Smooth muscle cell (in vitro differentiated cells): ENCODE measurements at regions not wholly inside any gene's neighbourhood (a gene's known extent, or its start where the extent isn't known, plus 50 kb on each side); places are given as distances from the start of the nearest gene placed in this dataset.

Source experiments
- DNase-seq: peaks from one replicate; lab custom pipeline; 2025; ENCODE audit not compliant: unreplicated experiment; lab: John Stamatoyannopoulos, UW
- H2AFZ ChIP-seq: fragments of 200-600 bp; sonication (generic); 2 replicates; pipeline ENCODE4 v1.6.0; 2016; ENCODE audit warnings: antibody characterized with exemption, low read depth, mild to moderate bottlenecking
- H3F3A ChIP-seq: fragments of 200-600 bp; sonication (generic); 2 replicates; pipeline ENCODE4 v1.6.0; 2017; ENCODE audit warnings: antibody characterized with exemption, low read depth
- H3K27ac ChIP-seq: fragments of 200-600 bp; sonication (generic); 2 replicates; pipeline ENCODE4 v1.5.1; 2016; ENCODE audit warnings: low read depth, mild to moderate bottlenecking
- H3K27me3 ChIP-seq: fragments of 200-600 bp; sonication (generic); 2 replicates; pipeline ENCODE4 v1.6.1; 2016; ENCODE audit warnings: low read depth, mild to moderate bottlenecking
- H3K36me3 ChIP-seq: fragments of 200-600 bp; sonication (generic); 2 replicates; pipeline ENCODE4 v1.5.1; 2016; ENCODE audit warnings: low read depth
- H3K4me1 ChIP-seq: fragments of 200-600 bp; sonication (generic); 2 replicates; pipeline ENCODE4 v1.5.1; 2016; ENCODE audit warnings: low read depth
- H3K4me2 ChIP-seq: fragments of 200-600 bp; sonication (generic); 2 replicates; pipeline ENCODE4 v1.6.0; 2016; ENCODE audit warnings: mild to moderate bottlenecking
- H3K4me3 ChIP-seq: fragments of 200-600 bp; sonication (generic); 2 replicates; pipeline ENCODE4 v1.5.1; 2016; ENCODE audit warnings: mild to moderate bottlenecking
- H3K79me2 ChIP-seq: fragments of 200-600 bp; sonication (generic); 2 replicates; pipeline ENCODE4 v1.6.0; 2016; ENCODE audit warnings: low read depth, mild to moderate bottlenecking
- H3K9ac ChIP-seq: fragments of 200-600 bp; sonication (generic); 2 replicates; pipeline ENCODE4 v1.6.0; 2016; ENCODE audit warnings: low read depth
- H3K9me3 ChIP-seq: fragments of 200-600 bp; sonication (generic); replicated peaks from 2 replicates; pipeline ENCODE4 v1.5.1; 2016; ENCODE audit warnings: low read depth
- H4K20me1 ChIP-seq: fragments of 200-600 bp; sonication (generic); 2 replicates; pipeline ENCODE4 v1.6.0; 2016; ENCODE audit warnings: low read depth
- CTCF ChIP-seq: fragments of 200-600 bp; sonication (generic); IDR thresholded peaks from 2 replicates; pipeline ENCODE4 v1.5.1; 2017; ENCODE audit warnings: borderline replicate concordance, mild to moderate bottlenecking, antibody characterized with exemption; ENCODE audit not compliant: insufficient read depth, poor library complexity, severe bottlenecking
- WGBS: methylation state at CpG from one replicate; pipeline ENCODE4 v1.1.7; 2016; ENCODE audit warnings: low lambda C conversion rate; 5-methylcytosine and 5-hydroxymethylcytosine counted together

- Histone ChIP-seq H4K20me1 (no peaks in the 10 kb centered on the region), H3K4me2 (no peak overlapping the region), H3K36me3 (no peaks in the 10 kb centered on the region), H3K27ac (no peak overlapping the region), H3K4me3 (no peak overlapping the region), H3K9ac (no peak overlapping the region), H3K4me1 (no peaks in the 10 kb centered on the region), H3K79me2 (no peaks in the 10 kb centered on the region), H3K27me3 (no peaks in the 10 kb centered on the region), H2AFZ (no peak overlapping the region), H3F3A (no peaks in the 10 kb centered on the region), H3K9me3 (no peaks in the 10 kb centered on the region)
- TF ChIP-seq CTCF, result no peak
- no peak for DNase-seq
Observed at GRCh38 chr2:153739394-153739793, 132.3 kb upstream of the GALNT13 start.

- 82% methylated on average over 1 of the region's 1 CpG for WGBS
- Histone ChIP-seq H3K27me3 (no peaks in the 10 kb centered on the region), H2AFZ (no peak overlapping the region), H3K36me3 (no peaks in the 10 kb centered on the region), H3F3A (no peaks in the 10 kb centered on the region), H3K4me3 (no peak overlapping the region), H3K4me2 (no peak overlapping the region), H4K20me1 (no peaks in the 10 kb centered on the region), H3K9me3 (peaks cover 3% of the 10 kb centered on the region), H3K4me1 (no peaks in the 10 kb centered on the region), H3K27ac (no peak overlapping the region), H3K9ac (no peak overlapping the region), H3K79me2 (no peaks in the 10 kb centered on the region)
- no peak for TF ChIP-seq CTCF
- DNase-seq, result no peak
Observed at GRCh38 chr2:153761936-153762335, 109.8 kb upstream of the GALNT13 start.

GRCh38 chr2:153766415-153766814, 105.3 kb upstream of the GALNT13 start:
- Histone ChIP-seq H3K4me3 (no peak overlapping the region), H3K9ac (no peak overlapping the region), H3K9me3 (peaks cover 8% of the 10 kb centered on the region)

More at GRCh38 chr2:153766415-153766814, 105.3 kb upstream of the GALNT13 start:
- no peaks in the 10 kb centered on the region for H3K27me3 ChIP-seq
- no peaks in the 10 kb centered on the region for H4K20me1 ChIP-seq
- H3F3A ChIP-seq, result no peaks in the 10 kb centered on the region
- TF ChIP-seq CTCF, result no peak
- H2AFZ ChIP-seq, result no peak overlapping the region
- no peaks in the 10 kb centered on the region for H3K4me1 ChIP-seq
- H3K4me2 ChIP-seq, result no peak overlapping the region
- DNase-seq, result no peak
- H3K36me3 ChIP-seq, result no peaks in the 10 kb centered on the region
- H3K27ac ChIP-seq, result no peak overlapping the region
- H3K79me2 ChIP-seq, result no peaks in the 10 kb centered on the region
